ENCODE measurements at regions not wholly inside any gene's neighbourhood (a gene's known extent, or its start where the extent isn't known, plus 50 kb on each side); places are given as distances from the start of the nearest gene placed in this dataset.

GRCh38 chr5:21663082-21663481 is 1190.1 kb downstream of the CDH12 start:
- DNase-seq (ENCODE audit: low spot score), result no peak
- WGBS, result 73% methylated on average over 2 of the region's 2 CpGs
- no peak for TF ChIP-seq POLR2A (IDR thresholded peaks at IDR 0.05)
- H3K4me3 ChIP-seq, result no peak overlapping the region
- H3K9me3 ChIP-seq, result no peaks in the 10 kb centered on the region
- H3K27me3 ChIP-seq (replicated peaks; ENCODE audit: insufficient read depth), result no peaks in the 10 kb centered on the region
- no peak overlapping the region for H3K27ac ChIP-seq
- no peaks in the 10 kb centered on the region for H3K36me3 ChIP-seq
- H3K4me1 ChIP-seq (replicated peaks), result no peaks in the 10 kb centered on the region
- intact Hi-C loops (cut with DNase I), result no loop called here

GRCh38 chr5:21661184-21661583 is 1192.0 kb downstream of the CDH12 start:
- TF ChIP-seq POLR2AphosphoS5 (IDR thresholded peaks at IDR 0.05) (no peak), POLR2A (IDR thresholded peaks at IDR 0.05) (no peak), CTCF (IDR thresholded peaks at IDR 0.05) (no peak)
- Histone ChIP-seq H3K4me3 (no peak overlapping the region), H3K36me3 (no peaks in the 10 kb centered on the region), H3K4me1 (replicated peaks) (no peaks in the 10 kb centered on the region), H3K27me3 (replicated peaks; ENCODE audit: insufficient read depth) (no peaks in the 10 kb centered on the region), H3K27ac (no peak overlapping the region), H3K9me3 (no peaks in the 10 kb centered on the region)
- DNase-seq (ENCODE audit: low spot score), result no peak
- WGBS, result 83% methylated on average over 2 of the region's 2 CpGs
- intact Hi-C loops (cut with DNase I), result no loop called here

- H3K4me1 ChIP-seq (replicated peaks), result no peaks in the 10 kb centered on the region
- 51% methylated on average over 2 of the region's 2 CpGs for WGBS
- DNase-seq (ENCODE audit: low spot score), result no peak
- TF ChIP-seq POLR2AphosphoS5 (IDR thresholded peaks at IDR 0.05), result no peak
- no peak for TF ChIP-seq CTCF (IDR thresholded peaks at IDR 0.05)
- TF ChIP-seq POLR2A (IDR thresholded peaks at IDR 0.05), result no peak
- H3K27ac ChIP-seq, result no peak overlapping the region
- intact Hi-C loops (cut with DNase I), result no loop called here
- no peak overlapping the region for H3K4me3 ChIP-seq
- no peaks in the 10 kb centered on the region for H3K36me3 ChIP-seq
- H3K9me3 ChIP-seq, result no peaks in the 10 kb centered on the region
- H3K27me3 ChIP-seq (replicated peaks; ENCODE audit: insufficient read depth), result no peaks in the 10 kb centered on the region
Observed at GRCh38 chr5:21654556-21654955, 1198.6 kb downstream of the CDH12 start.

- H3K27me3 ChIP-seq (replicated peaks; ENCODE audit: insufficient read depth), result no peaks in the 10 kb centered on the region
- WGBS, result 14% methylated on average over 3 of the region's 3 CpGs
- no peaks in the 10 kb centered on the region for H3K36me3 ChIP-seq
- intact Hi-C loops (cut with DNase I), result no loop called here
- H3K4me3 ChIP-seq, result no peak overlapping the region
- no peaks in the 10 kb centered on the region for H3K9me3 ChIP-seq
- H3K4me1 ChIP-seq (replicated peaks), result no peaks in the 10 kb centered on the region
- H3K27ac ChIP-seq, result no peak overlapping the region
- no peak for DNase-seq (ENCODE audit: low spot score)
- TF ChIP-seq POLR2A (IDR thresholded peaks at IDR 0.05) (no peak), CTCF (IDR thresholded peaks at IDR 0.05) (no peak), POLR2AphosphoS5 (IDR thresholded peaks at IDR 0.05) (no peak)
Observed at GRCh38 chr5:21649969-21650368, 1203.2 kb downstream of the CDH12 start.

- no peaks in the 10 kb centered on the region for H3K27me3 ChIP-seq (replicated peaks; ENCODE audit: insufficient read depth)
- WGBS, result 84% methylated on average over 2 of the region's 2 CpGs
- intact Hi-C loops (cut with DNase I), result no loop called here
- no peaks in the 10 kb centered on the region for H3K36me3 ChIP-seq
- DNase-seq (ENCODE audit: low spot score), result no peak
- TF ChIP-seq POLR2A (IDR thresholded peaks at IDR 0.05) (no peak), POLR2AphosphoS5 (IDR thresholded peaks at IDR 0.05) (no peak), CTCF (IDR thresholded peaks at IDR 0.05) (no peak)
- H3K9me3 ChIP-seq, result no peaks in the 10 kb centered on the region
- no peak overlapping the region for H3K27ac ChIP-seq
- no peak overlapping the region for H3K4me3 ChIP-seq
- no peaks in the 10 kb centered on the region for H3K4me1 ChIP-seq (replicated peaks)
Observed at GRCh38 chr5:21646469-21646868, 1206.7 kb downstream of the CDH12 start.
